ENCODE measurements at regions not wholly inside any gene's neighbourhood (a gene's known extent, or its start where the extent isn't known, plus 50 kb on each side); places are given as distances from the start of the nearest gene placed in this dataset.
"Not testable (repeated sequence)": the region's sequence is repeated elsewhere in the genome, so short reads cannot be mapped to it uniquely, and the experiment has no call there.

- no peak for DNase-seq
Measured at GRCh38 chr2:163177592-163177991, 339.0 kb upstream of the KCNH7 start.

DNA sequence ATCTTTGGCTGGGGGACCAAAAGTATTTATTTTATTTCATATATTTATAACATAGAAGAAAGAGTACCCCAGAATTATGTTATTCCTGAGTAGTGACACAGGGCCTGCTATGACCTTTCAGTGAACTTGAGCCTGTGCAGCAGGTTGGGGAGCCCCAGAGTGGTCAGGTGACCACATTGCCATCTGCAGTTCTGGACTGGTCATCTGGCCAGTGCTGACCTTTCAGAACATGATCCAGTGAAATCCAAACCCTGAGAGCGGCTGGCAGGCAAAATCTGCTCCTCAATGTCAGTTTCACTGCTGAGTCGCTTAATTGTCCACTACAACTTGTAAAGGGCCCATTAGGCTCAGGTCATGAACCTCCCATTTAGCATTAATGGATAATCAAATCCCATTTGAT is 336.7 kb upstream of the KCNH7 start:
- DNase-seq: no peak

GRCh38 chr2:163173591-163173990 is 335.0 kb upstream of the KCNH7 start:
- no peak for DNase-seq

DNA sequence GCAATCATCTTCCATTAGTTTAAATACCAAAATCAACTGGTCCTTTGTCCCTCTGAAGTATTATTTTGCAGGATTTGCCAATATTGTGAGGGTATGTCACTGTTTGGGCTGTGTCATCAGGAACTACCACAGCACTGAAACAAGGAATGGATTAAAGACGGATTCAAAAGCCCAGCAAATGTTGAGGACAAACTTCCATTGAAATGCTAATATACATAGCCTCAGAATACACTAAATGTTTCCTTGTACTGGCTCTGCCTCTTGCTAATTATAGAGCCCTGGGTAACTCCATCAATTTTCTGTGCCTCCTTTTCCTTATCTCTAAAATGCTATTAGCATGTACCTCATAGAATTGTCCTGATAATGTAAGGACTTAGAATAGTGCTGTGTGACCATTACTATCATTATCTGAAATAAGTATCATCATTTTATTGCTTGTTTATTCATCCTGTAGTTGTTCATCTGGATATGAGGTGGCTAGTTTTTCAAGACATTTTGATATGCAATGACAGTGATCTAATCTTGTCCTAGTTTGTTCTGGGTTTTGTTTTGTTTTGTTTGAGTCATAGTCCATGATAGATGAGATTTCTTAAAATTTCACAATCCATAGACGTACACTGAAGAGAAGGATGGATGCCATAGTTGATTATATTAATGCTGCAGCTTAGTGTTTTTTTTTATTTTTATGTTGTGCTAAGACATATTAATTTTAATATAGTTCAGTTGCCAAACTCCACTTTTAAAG is 333.4 kb upstream of the KCNH7 start:
- no peak for DNase-seq

- DNase-seq: no peak
Measured at GRCh38 chr2:163157891-163158496, 319.4 kb upstream of the KCNH7 start.

GRCh38 chr2:163157411-163157810 is 318.8 kb upstream of the KCNH7 start:
- DNase-seq: no peak

- DNase-seq: no peak
Measured at GRCh38 chr2:163155925-163156324, 317.4 kb upstream of the KCNH7 start.

- no peak for DNase-seq
Measured at GRCh38 chr2:163155279-163155883, 316.8 kb upstream of the KCNH7 start.

- DNase-seq: no peak
Measured at GRCh38 chr2:163142618-163143017, 304.1 kb upstream of the KCNH7 start.

DNA sequence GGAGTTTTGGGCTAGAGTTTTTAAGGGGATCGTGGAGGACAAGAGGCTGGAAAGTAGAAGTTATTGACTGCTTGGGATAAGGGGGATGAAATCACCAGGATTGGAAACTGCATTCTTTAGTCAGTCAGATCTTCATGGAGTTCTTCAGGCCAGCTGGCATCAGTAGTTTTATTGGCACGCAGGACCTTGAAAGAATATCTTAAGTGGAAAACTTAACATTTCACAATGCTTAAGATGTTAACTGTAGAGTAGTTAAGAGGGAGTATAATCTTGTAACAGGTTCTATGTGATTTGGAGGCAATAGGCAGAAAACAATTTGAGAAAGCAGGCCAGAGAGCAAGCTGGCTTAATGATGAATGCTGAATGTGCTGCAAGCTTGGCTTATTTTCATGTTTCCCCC is 300.4 kb upstream of the KCNH7 start:
- DNase-seq: no peak

DNA sequence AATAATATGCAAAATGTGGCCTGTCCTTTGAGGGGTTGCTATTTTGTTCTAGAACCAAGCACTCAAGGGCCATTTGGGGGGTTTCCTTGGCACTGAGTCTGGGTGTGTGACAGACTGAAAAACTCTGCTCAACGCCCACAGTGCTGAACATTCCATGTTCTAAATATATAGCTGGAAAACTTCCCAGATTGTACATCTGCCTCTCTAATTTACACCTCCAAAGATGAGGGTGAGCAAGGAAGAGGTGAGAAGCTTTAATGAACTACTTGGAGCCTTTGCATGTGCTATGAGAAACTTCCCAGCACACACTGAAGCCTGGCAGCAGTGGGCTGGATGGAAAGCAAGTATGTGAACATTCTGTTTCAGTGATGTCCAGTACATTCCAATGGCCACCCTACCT is 296.7 kb upstream of the KCNH7 start:
- DNase-seq: no peak

DNA sequence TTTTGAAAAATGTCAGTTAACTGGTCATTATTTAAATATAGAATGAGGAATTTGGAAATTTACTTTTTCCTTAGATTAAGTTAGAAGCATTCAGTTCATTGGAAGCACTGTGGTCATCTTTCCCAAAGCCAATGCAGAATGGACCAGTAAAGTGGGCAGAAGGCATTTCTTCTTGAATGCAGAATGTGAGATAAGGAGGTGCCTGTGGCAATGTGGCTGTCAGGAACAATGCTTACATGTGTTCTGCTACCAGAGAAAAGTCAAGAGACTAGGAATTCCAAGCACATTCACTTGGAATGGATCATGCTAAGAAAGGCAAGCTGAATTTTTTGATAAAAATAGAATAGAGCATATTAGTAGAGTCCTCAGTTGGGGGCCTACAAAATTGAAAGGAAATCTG is 295.0 kb upstream of the KCNH7 start:
- DNase-seq: no peak

DNA sequence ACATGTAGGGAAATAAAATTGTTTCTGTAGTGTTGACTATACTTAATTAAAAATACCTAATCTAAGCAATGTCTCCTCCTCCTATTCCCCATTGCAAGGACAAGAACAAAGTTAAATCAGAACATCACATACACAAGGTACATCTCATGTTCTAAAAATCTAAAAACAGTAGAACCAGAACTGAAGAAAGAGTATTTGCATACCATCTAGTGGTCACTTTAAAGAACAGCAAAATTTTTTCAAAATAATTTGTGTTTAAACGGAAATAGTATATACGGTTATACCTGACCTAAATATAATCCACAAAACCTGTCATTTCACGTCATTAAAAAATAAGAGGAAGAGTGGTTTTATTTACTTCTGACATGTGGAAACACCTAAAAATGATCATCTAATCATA is 294.3 kb upstream of the KCNH7 start:
- no peak for DNase-seq

- DNase-seq: not testable (repeated sequence)
Measured at GRCh38 chr2:163132207-163132606, 293.6 kb upstream of the KCNH7 start.

DNA sequence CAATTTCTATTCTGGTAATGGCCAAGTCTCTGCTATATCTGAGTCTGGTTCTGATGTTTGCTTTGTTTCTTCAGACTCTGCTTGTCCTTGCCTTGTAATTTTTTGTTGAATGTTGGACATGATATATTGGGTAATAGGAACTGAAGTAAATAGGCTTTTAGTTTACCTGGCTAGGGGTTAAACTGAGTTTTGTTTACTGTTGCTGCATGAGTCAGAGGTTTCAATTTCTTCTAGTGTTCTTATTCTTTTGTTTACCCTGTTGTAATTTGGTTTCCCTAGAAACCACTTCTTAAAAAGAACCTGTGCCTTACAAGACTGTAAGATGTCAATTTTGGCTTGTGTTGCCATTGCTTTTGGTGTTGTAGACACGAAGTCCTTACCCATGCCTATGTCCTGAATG is 285.0 kb upstream of the KCNH7 start:
- DNase-seq: no peak

- DNase-seq: no peak
Measured at GRCh38 chr2:163122257-163122656, 283.7 kb upstream of the KCNH7 start.

GRCh38 chr2:163121483-163121882 is 282.9 kb upstream of the KCNH7 start:
- DNase-seq: no peak

- no peak for DNase-seq
Measured at GRCh38 chr2:163119966-163120365, 281.4 kb upstream of the KCNH7 start.

DNA sequence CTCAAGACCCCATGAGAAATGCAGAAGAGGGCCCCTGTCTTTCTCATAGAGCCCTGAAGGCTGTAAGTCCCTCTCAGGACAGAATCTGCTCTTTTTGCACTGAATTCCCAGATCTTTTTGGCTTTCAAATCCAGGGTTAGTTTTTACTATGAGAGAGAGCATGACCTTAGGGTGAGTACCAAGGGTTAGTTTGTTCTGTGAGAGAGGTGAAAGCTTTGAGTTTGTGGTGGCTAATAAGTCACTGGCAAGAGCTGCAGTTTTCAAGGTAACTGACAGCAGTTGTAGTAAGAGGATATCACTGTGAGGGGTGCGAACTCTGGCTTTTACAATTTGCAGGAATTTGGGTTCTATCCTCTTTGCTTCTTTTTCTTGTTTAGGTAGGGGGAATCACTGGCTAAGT is 248.4 kb upstream of the KCNH7 start:
- DNase-seq: no peak

DNA sequence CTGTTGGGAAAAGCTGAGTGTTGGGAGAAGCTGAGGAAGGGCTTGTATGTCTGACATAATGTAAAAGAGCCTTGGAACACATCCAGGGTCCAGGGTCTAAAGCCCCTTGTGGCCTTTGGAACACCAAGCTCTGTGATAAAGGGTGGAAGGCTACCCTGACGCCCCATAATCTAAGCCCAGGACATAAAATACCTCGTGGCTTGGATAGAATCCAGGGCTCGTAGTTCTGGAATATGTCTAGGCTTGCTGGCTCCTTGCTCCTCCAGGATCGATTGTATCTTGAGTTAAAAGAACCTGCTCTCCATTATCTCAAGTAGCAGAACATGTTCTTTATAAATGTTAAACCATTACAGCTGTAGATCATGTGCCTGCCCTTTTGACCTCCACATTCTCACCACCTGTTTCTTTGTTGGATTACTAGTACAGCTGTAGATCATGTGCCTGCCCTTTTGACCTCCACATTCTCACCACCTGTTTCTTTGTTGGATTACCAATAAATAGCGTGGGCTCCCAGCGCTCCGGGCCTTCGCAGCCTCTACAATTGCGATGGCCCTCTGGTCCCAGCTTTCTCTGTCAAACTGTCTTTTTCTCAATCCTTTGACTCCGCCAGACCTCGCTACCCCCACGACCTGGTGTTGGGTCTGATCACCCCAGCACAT is 246.9 kb upstream of the KCNH7 start:
- DNase-seq: not testable (repeated sequence)

DNA sequence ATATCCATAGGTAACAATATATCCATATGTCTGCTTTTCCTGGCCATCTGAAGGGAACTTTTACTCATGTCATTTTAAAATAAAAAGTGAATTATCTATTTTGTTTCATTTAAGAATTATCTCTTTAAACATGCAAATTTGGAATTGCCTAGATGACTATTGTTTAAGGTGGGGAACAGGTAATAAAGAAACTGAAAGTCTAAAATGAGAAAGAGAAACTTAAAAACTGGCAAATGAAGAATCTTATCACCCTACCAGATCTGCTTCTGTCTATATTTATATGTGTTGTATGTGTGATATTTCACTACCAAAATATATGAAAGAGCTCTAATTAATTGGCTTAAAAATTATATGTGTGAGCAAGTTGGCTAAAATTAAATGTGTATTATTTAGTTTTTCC is 243.2 kb upstream of the KCNH7 start:
- no peak for DNase-seq

- DNase-seq: no peak
Measured at GRCh38 chr2:163077241-163077640, 238.7 kb upstream of the KCNH7 start.

DNA sequence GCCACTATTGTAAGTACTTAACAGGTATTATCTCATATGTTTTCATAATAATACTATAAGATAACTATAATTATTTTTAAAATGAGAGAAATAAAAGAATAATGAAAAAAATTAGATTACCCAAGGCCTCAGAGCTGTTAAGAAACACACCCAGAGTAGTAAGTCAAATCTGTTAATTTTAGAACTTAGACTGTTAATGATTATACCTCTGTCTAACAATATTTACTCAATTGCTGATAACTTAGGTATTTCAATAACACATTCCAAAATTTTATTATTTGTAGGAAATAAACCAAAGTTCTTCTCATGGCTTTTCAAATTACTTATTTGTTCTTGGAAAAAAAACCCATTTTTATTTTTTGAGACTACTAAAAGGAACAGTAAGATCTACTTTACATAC is 227.5 kb upstream of the KCNH7 start:
- DNase-seq: no peak

GRCh38 chr2:163062524-163062923 is 224.0 kb upstream of the KCNH7 start:
- DNase-seq: no peak

Data from activated CD4-positive, alpha-beta T cell treated with anti-CD3 and anti-CD28 coated beads, Interleukin-2, amount 50 U/mL, for 48 hours (primary cell).